OCI-LY3 (cell line): ENCODE measurements at regions not wholly inside any gene's neighbourhood (a gene's known extent, or its start where the extent isn't known, plus 50 kb on each side); places are given as distances from the start of the nearest gene placed in this dataset.

Experiments used
- EZH2phosphoT487 ChIP-seq: fragments of 200-600 bp; shearing (Covaris generic); IDR thresholded peaks from 2 replicates; pipeline ENCODE4 v1.6.1; 2018; ENCODE audit warnings: antibody characterized with exemption, mixed run types, low read depth
- TF ChIP-seq, protein P1 (sequence below): fragments of 200-600, 300-600 bp; sonication (generic); IDR thresholded peaks from 2 replicates; pipeline ENCODE4 v1.5.1; 2014; ENCODE audit warnings: antibody characterized with exemption, low read length, low read depth

DNA sequence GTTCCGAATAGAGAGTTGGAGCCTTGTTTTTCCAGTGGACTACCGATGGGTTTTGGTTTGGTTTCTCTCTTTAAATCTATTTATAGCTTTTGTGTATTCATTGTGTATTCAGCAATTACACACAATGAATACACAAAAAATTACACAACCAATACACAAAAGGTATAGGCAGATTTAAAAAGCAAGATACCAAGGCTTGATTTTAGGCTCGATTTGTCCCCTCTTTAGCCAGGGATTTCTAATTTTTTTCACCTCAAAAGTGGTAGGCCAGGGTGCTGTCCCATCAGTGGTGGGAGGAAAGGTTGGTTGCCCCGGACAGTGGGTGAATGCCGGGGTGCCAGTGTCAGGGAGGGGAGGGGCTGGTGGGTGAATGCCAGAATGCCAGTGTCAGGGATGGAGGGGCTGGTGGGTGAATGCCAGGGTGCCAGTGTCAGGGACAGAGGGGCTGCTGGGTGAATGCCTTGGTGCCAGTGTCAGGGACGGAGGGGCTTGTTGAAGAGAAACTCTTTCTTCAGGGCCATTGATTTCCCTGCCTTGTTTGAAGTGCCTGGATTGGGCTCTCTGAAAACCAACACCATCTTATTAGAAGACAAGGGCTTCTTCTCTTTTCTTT is 186.2 kb downstream of the GOLGA6L6 start:
- TF ChIP-seq, protein P1, sequence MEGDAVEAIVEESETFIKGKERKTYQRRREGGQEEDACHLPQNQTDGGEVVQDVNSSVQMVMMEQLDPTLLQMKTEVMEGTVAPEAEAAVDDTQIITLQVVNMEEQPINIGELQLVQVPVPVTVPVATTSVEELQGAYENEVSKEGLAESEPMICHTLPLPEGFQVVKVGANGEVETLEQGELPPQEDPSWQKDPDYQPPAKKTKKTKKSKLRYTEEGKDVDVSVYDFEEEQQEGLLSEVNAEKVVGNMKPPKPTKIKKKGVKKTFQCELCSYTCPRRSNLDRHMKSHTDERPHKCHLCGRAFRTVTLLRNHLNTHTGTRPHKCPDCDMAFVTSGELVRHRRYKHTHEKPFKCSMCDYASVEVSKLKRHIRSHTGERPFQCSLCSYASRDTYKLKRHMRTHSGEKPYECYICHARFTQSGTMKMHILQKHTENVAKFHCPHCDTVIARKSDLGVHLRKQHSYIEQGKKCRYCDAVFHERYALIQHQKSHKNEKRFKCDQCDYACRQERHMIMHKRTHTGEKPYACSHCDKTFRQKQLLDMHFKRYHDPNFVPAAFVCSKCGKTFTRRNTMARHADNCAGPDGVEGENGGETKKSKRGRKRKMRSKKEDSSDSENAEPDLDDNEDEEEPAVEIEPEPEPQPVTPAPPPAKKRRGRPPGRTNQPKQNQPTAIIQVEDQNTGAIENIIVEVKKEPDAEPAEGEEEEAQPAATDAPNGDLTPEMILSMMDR = no peak
- no peak for TF ChIP-seq EZH2phosphoT487
